CD14-positive monocyte (primary cell): ENCODE measurements at regions not wholly inside any gene's neighbourhood (a gene's known extent, or its start where the extent isn't known, plus 50 kb on each side); places are given as distances from the start of the nearest gene placed in this dataset.
A peak's percentile ranks its signal among the peaks of the same experiment; 100 is the strongest.

Source experiments
- DNase-seq, 3 donors: peaks; one replicate each; pipeline ENCODE4 v3.0.0-alpha.2; 2011 to 2022
- H2AFZ ChIP-seq: 2 replicates; pipeline ENCODE4 v1.6.0; 2012; ENCODE audit warnings: mild to moderate bottlenecking, low read depth, low read length, inconsistent platforms; ENCODE audit not compliant: insufficient read depth, poor library complexity, severe bottlenecking
- H3K27ac ChIP-seq, 2 donors: 1 replicate in 1 of 2; 2 replicates in 1 of 2; pipeline ENCODE4 v1.5.1; 2012 to 2013; ENCODE audit warnings: low read length in 2 of 2, control low read depth in 1 of 2, inconsistent platforms in 1 of 2, low read depth in 1 of 2, mild to moderate bottlenecking in 1 of 2
- H3K27me3 ChIP-seq, 2 donors: one replicate each; pipeline versions ENCODE4 v1.6.0 to v1.6.1; 2011 to 2013; ENCODE audit warnings: low read length in 2 of 2; ENCODE audit not compliant: control insufficient read depth in 2 of 2, insufficient read depth in 2 of 2
- H3K36me3 ChIP-seq, 2 donors: replicated peaks in 1 of 2; 1 replicate in 1 of 2; 2 replicates in 1 of 2; pipeline versions ENCODE4 v1.5.1 to v1.6.1; 2012 to 2013; ENCODE audit warnings: low read length in 2 of 2, control low read depth in 1 of 2, inconsistent platforms in 1 of 2, mild to moderate bottlenecking in 1 of 2; ENCODE audit not compliant: insufficient read depth in 2 of 2, control insufficient read depth in 1 of 2
- H3K4me1 ChIP-seq, 2 donors: 1 replicate in 1 of 2; 2 replicates in 1 of 2; pipeline versions ENCODE4 v1.5.1 to v1.6.1; 2012 to 2013; ENCODE audit warnings: low read length in 2 of 2, control low read depth in 1 of 2, inconsistent platforms in 1 of 2, mild to moderate bottlenecking in 1 of 2, moderate library complexity in 1 of 2; ENCODE audit not compliant: insufficient read depth in 2 of 2, control insufficient read depth in 1 of 2
- H3K4me2 ChIP-seq: replicated peaks from 2 replicates; pipeline ENCODE3; 2012; ENCODE audit warnings: low read length, moderate library complexity, mild to moderate bottlenecking; ENCODE audit not compliant: poor library complexity, severe bottlenecking; ENCODE audit errors: extremely low read depth
- H3K4me3 ChIP-seq, 3 experiments: fragments of 200-600 bp in 1 of 3; sonication (generic) in 1 of 3; replicated peaks in 1 of 3; 1 replicate in 2 of 3; 2 replicates in 1 of 3; pipeline ENCODE4 v1.5.1; 2011 to 2013; ENCODE audit warnings: low read length in 3 of 3, mild to moderate bottlenecking in 3 of 3, control low read depth in 2 of 3, low read depth in 2 of 3, inconsistent platforms in 1 of 3, moderate library complexity in 1 of 3
- H3K79me2 ChIP-seq: 2 replicates; pipeline ENCODE4 v1.6.0; 2012; ENCODE audit warnings: mild to moderate bottlenecking, control low read depth, inconsistent platforms, low read length, moderate library complexity; ENCODE audit not compliant: insufficient read depth
- H3K9ac ChIP-seq: 2 replicates; pipeline ENCODE4 v1.6.0; 2017; ENCODE audit warnings: low read length, mild to moderate bottlenecking; ENCODE audit not compliant: insufficient read depth, poor library complexity, severe bottlenecking
- H3K9me3 ChIP-seq, 2 donors: replicated peaks in 1 of 2; 1 replicate in 1 of 2; 2 replicates in 1 of 2; pipeline versions ENCODE4 v1.5.1 to v1.6.1; 2012 to 2013; ENCODE audit warnings: low read length in 2 of 2, control low read depth in 1 of 2; ENCODE audit not compliant: control insufficient read depth in 1 of 2, insufficient read depth in 1 of 2
- H4K20me1 ChIP-seq: 2 replicates; pipeline ENCODE4 v1.6.0; 2012; ENCODE audit warnings: mild to moderate bottlenecking, low read length, control low read depth, moderate library complexity; ENCODE audit not compliant: insufficient read depth
- H3K27ac Mint-ChIP-seq, 7 donors: one replicate each; pipeline ENCODE4 v1.8.0; 2020; ENCODE audit warnings: mild to moderate bottlenecking in 7 of 7, mixed read lengths in 7 of 7, moderate library complexity in 6 of 7, inconsistent platforms in 2 of 7
- H3K27me3 Mint-ChIP-seq, 3 donors: one replicate each; pipeline ENCODE4 v1.8.0; 2021 to 2022; ENCODE audit warnings: low read depth in 3 of 3, mild to moderate bottlenecking in 3 of 3, mixed read lengths in 3 of 3, moderate library complexity in 3 of 3, inconsistent platforms in 1 of 3
- H3K36me3 Mint-ChIP-seq, 2 donors: one replicate each; pipeline ENCODE4 v1.8.0; 2020; ENCODE audit warnings: mixed read lengths in 2 of 2, inconsistent platforms in 1 of 2, mild to moderate bottlenecking in 1 of 2
- H3K4me1 Mint-ChIP-seq: one replicate; pipeline ENCODE4 v1.8.0; 2020; ENCODE audit warnings: mild to moderate bottlenecking, mixed read lengths
- H3K4me3 Mint-ChIP-seq, 2 donors: one replicate each; pipeline ENCODE4 v1.8.0; 2020; ENCODE audit warnings: mild to moderate bottlenecking in 2 of 2, mixed read lengths in 2 of 2, moderate library complexity in 1 of 2
- H3K9me3 Mint-ChIP-seq, 7 donors: one replicate each; pipeline ENCODE4 v1.8.0; 2020 to 2022; ENCODE audit warnings: mixed read lengths in 7 of 7, mild to moderate bottlenecking in 6 of 7, moderate library complexity in 6 of 7, inconsistent platforms in 2 of 7
- WGBS: methylation state at CpG from one replicate; pipeline ENCODE4 v1.1.5; 2013; ENCODE audit warnings: missing lambda C conversion rate; ENCODE audit not compliant: insufficient coverage; 5-methylcytosine and 5-hydroxymethylcytosine counted together
- intact Hi-C, 2 donors: fragments of 100-400 bp; cut with micrococcal nuclease; formaldehyde crosslinking; loops; one replicate each; pipeline versions ENCODE4 v1.15.0 to v1.15.1; 2023
- TF ChIP-seq, protein P1 (sequence below): fragments of 200-600 bp; IDR thresholded peaks from one replicate; pipeline ENCODE4 v1.8.0; 2022; ENCODE audit warnings: antibody characterized with exemption, mild to moderate bottlenecking

DNA sequence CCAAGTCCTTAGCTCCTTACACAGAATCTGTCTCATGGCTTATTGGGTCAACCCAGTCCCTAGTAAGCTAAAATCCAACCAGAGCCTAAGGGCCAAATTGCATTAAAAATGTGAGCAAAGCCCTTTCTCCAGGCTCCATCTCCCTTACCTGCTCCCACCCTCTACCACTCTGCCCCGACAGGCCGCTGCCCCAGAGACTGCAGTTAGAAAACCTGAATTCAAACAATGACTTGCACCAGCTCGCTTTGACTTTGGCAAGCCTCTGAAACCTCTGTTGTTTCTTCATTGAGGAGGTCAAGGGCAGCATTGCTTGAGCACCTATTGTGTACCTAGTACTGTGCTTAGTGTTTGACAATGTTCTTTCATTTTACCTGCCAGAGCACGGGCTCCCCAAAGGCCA lies 188.1 kb upstream of the PMEPA1 start:
- Histone ChIP-seq H2AFZ (no peak overlapping the region), H3K27ac (no peak overlapping the region), H3K36me3 (no peaks in the 10 kb centered on the region), H3K79me2 (no peaks in the 10 kb centered on the region), H4K20me1 (no peaks in the 10 kb centered on the region), H3K9ac (no peak overlapping the region), H3K4me2 (no peak overlapping the region), H3K27me3 (no peaks in the 10 kb centered on the region), H3K9me3 (no peaks in the 10 kb centered on the region), H3K4me3 (no peak overlapping the region), H3K4me1 (no peaks in the 10 kb centered on the region)
- no peak for DNase-seq
- intact Hi-C loops, result no loop called here
- peaks cover 0 to 7% (median 2%) of the 10 kb centered on the region in 7 donors for H3K9me3 Mint-ChIP-seq
- H3K27me3 Mint-ChIP-seq, result peaks cover 19 to 29% (median 22%) of the 10 kb centered on the region in 3 donors
- no peak overlapping the region for H3K27ac Mint-ChIP-seq
- H3K4me3 Mint-ChIP-seq, result no peak overlapping the region
- TF ChIP-seq, protein P1, sequence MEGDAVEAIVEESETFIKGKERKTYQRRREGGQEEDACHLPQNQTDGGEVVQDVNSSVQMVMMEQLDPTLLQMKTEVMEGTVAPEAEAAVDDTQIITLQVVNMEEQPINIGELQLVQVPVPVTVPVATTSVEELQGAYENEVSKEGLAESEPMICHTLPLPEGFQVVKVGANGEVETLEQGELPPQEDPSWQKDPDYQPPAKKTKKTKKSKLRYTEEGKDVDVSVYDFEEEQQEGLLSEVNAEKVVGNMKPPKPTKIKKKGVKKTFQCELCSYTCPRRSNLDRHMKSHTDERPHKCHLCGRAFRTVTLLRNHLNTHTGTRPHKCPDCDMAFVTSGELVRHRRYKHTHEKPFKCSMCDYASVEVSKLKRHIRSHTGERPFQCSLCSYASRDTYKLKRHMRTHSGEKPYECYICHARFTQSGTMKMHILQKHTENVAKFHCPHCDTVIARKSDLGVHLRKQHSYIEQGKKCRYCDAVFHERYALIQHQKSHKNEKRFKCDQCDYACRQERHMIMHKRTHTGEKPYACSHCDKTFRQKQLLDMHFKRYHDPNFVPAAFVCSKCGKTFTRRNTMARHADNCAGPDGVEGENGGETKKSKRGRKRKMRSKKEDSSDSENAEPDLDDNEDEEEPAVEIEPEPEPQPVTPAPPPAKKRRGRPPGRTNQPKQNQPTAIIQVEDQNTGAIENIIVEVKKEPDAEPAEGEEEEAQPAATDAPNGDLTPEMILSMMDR, result no peak
- no peaks in the 10 kb centered on the region for H3K36me3 Mint-ChIP-seq
- H3K4me1 Mint-ChIP-seq, result peaks cover 5% of the 10 kb centered on the region
- 94% methylated on average over 4 of the region's 4 CpGs for WGBS

DNA sequence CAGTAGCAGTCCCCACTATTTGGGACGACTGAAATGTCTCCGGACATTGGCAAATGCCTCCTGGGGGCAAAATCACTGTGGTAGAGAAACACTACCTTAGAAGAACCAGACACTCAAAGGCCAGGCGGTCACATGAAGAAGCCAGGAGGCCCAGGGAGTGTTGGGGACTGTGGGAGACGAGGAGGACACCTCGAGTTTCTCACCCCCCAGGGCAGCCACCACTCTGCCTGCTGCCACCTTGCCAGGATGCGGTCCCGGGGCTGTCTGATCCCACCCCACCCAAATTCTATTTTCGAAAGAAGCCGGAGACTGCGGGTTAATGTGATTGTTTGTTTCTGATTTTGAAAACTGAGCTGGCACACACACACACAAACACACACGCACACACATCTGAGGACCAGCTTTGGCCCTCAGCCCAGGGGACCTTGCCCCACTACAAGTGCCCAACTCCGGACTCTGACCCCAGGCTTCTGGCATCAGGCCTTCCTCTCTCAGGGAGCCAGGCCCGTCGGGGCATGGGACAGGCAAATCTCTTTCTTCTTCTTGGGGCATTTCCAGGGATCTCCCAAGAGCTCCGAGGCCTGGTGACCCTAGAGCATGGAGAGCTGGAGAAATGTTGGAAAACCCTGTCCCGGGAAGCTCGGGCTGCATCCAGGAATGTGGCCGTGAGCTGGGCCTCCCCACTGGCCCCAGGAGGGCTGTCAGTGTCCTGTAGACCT lies 187.5 kb upstream of the PMEPA1 start:
- H3K9ac ChIP-seq, result no peak overlapping the region
- 97% methylated on average over 6 of the region's 18 CpGs for WGBS
- H3K36me3 Mint-ChIP-seq, result no peaks in the 10 kb centered on the region

More for the DNA sequence above, 187.5 kb upstream of the PMEPA1 start:
- Mint-ChIP-seq H3K27ac (peak overlapping the region in 2 of 7 donors; percentile 11 to 25), H3K27me3 (peaks cover 19 to 28% (median 20%) of the 10 kb centered on the region in 3 donors), H3K9me3 (peaks cover 0 to 7% (median 2%) of the 10 kb centered on the region in 7 donors), H3K4me1 (peaks cover 3% of the 10 kb centered on the region), H3K4me3 (no peak overlapping the region)
- Histone ChIP-seq H3K79me2 (no peaks in the 10 kb centered on the region), H3K4me1 (no peaks in the 10 kb centered on the region), H3K4me3 (no peak overlapping the region), H3K27me3 (no peaks in the 10 kb centered on the region), H2AFZ (no peak overlapping the region), H3K36me3 (no peaks in the 10 kb centered on the region), H4K20me1 (no peaks in the 10 kb centered on the region), H3K27ac (no peak overlapping the region), H3K9me3 (no peaks in the 10 kb centered on the region), H3K4me2 (no peak overlapping the region)
- intact Hi-C loops, result no loop called here
- TF ChIP-seq, protein P1, result no peak
- DNase-seq, result no peak
